HepG2 (cell line): ENCODE measurements at regions not wholly inside any gene's neighbourhood (a gene's known extent, or its start where the extent isn't known, plus 50 kb on each side); places are given as distances from the start of the nearest gene placed in this dataset.

Experiments used
- ATAC-seq: fragments of 200-7000 bp; cut with Tn5 transposase; 3 replicates; pipeline ENCODE4 v1.9.1; 2020; ENCODE audit warnings: mild to moderate bottlenecking, moderate library complexity
- BruUV-seq: library from RNA; stranded (reverse); fragments of 400-500 nt; replicated peaks from 2 replicates; lab custom pipeline; 2021; lab: Mats Ljungman, UMichigan
- CTCF ChIA-PET: fragments of 300-600 bp; formaldehyde crosslinking; extraction: SDS; loops from one replicate; lab custom pipeline; 2021; ENCODE audit warnings: low total read pairs, inconsistent platforms, low intra/inter-chr PET ratio; lab: Yijun Ruan, JAX
- POLR2A ChIA-PET: fragments of 350-600 bp; sonication (Branson Sonifier 250); formaldehyde crosslinking; loops from one replicate; lab custom pipeline; 2020; ENCODE audit warnings: antibody characterized with exemption, inconsistent platforms; lab: Yijun Ruan, JAX
- DNase-seq: peaks from one replicate; pipeline ENCODE4 v3.0.0-alpha.2; 2015; ENCODE audit warnings: low spot score
- FAIRE-seq: peaks from 3 replicates; lab custom pipeline; 2011; peaks lifted over from hg19 to GRCh38; lab: Jason Lieb, UNC
- H2AFZ ChIP-seq: one replicate; pipeline ENCODE4 v1.6.1; 2011; ENCODE audit warnings: low read length, inconsistent platforms
- H3K27ac ChIP-seq: fragments of 300-600 bp; 3 replicates; pipeline ENCODE4 v1.8.0; 2011; ENCODE audit warnings: mixed run types, mild to moderate bottlenecking, mixed read lengths, low read length, inconsistent platforms; ENCODE audit not compliant: insufficient read depth; ENCODE audit errors: extremely low read length
- H3K27me3 ChIP-seq, 2 experiments: fragments of 200-600 bp in 1 of 2; 2 replicates in 1 of 2; 3 replicates in 1 of 2; pipeline versions ENCODE4 v1.6.0 to v1.8.0; 2011; ENCODE audit warnings: low read length in 2 of 2, mild to moderate bottlenecking in 2 of 2, moderate library complexity in 2 of 2, inconsistent platforms in 1 of 2; ENCODE audit not compliant: insufficient read depth in 2 of 2, control insufficient read depth in 1 of 2
- H3K36me3 ChIP-seq, 2 experiments: fragments of 200-600 bp in 1 of 2; replicated peaks in 1 of 2; 2 replicates in 1 of 2; 3 replicates in 1 of 2; pipeline versions ENCODE4 v1.5.1 to v1.8.0; 2011; ENCODE audit warnings: low read length in 2 of 2, inconsistent platforms in 1 of 2; ENCODE audit not compliant: insufficient read depth in 2 of 2, control insufficient read depth in 1 of 2
- H3K4me1 ChIP-seq: 2 replicates; pipeline ENCODE4 v1.5.1; 2012; ENCODE audit warnings: low read length, inconsistent platforms; ENCODE audit not compliant: insufficient read depth
- H3K4me2 ChIP-seq: 2 replicates; pipeline ENCODE4 v1.6.0; 2011; ENCODE audit warnings: low read depth, low read length, inconsistent platforms
- H3K4me3 ChIP-seq, 3 experiments: fragments of 200-600 bp in 1 of 3; sonication (generic), shearing (Covaris generic) in 1 of 3; replicated peaks in 1 of 3; 2 replicates each; pipeline ENCODE4 v1.5.1; 2011 to 2016; ENCODE audit warnings: low read length in 3 of 3, inconsistent platforms in 2 of 3, low read depth in 2 of 3, mild to moderate bottlenecking in 2 of 3, control low read depth in 1 of 3, mixed read lengths in 1 of 3; ENCODE audit not compliant: insufficient read depth in 1 of 3
- H3K79me2 ChIP-seq: one replicate; pipeline ENCODE4 v1.6.1; 2011; ENCODE audit warnings: low read length, inconsistent platforms; ENCODE audit not compliant: insufficient read depth
- H3K9ac ChIP-seq: 2 replicates; pipeline ENCODE4 v1.6.0; 2011; ENCODE audit warnings: mild to moderate bottlenecking, low read depth, low read length, inconsistent platforms; ENCODE audit not compliant: insufficient read depth
- H3K9me3 ChIP-seq: 2 replicates; pipeline ENCODE4 v1.5.1; 2012; ENCODE audit warnings: mild to moderate bottlenecking, low read length
- H4K20me1 ChIP-seq: 2 replicates; pipeline ENCODE4 v1.6.0; 2011; ENCODE audit warnings: inconsistent platforms, mild to moderate bottlenecking, low read length, moderate library complexity; ENCODE audit not compliant: insufficient read depth
- ARNT ChIP-seq: fragments of 450-650 bp; IDR thresholded peaks from 2 replicates; pipeline ENCODE4 v1.6.1; 2017
- ASH2L ChIP-seq: fragments of 300-600, 200-600 bp; sonication (generic); IDR thresholded peaks from 2 replicates; pipeline ENCODE4 v1.7.0; 2017; ENCODE audit warnings: low read depth, mild to moderate bottlenecking, moderate library complexity, mixed read lengths, low read length; ENCODE audit not compliant: insufficient read length
- ATF1 ChIP-seq: IDR thresholded peaks from 2 replicates; pipeline ENCODE4 v1.6.1; 2016; ENCODE audit warnings: mild to moderate bottlenecking, control low read depth
- CREB3 ChIP-seq: sonication (generic); formaldehyde crosslinking; IDR thresholded peaks from 2 replicates; pipeline ENCODE4 v1.5.0; 2020; ENCODE audit warnings: missing genetic modification reagents
- DZIP1 ChIP-seq: sonication (generic); formaldehyde crosslinking; IDR thresholded peaks from 2 replicates; pipeline ENCODE4 v1.5.0; 2020; ENCODE audit warnings: mild to moderate bottlenecking, missing genetic modification reagents
- MTF2 ChIP-seq: sonication (generic); formaldehyde crosslinking; IDR thresholded peaks from 2 replicates; pipeline ENCODE4 v1.5.0; 2020; ENCODE audit warnings: missing genetic modification reagents, borderline replicate concordance
- MXD3 ChIP-seq: IDR thresholded peaks from 2 replicates; pipeline ENCODE4 v1.6.1; 2016; ENCODE audit warnings: mild to moderate bottlenecking, missing biosample characterization, missing genetic modification reagents
- PLRG1 ChIP-seq: fragments of 450-650 bp; conservative IDR thresholded peaks from 2 replicates; pipeline ENCODE4 v1.6.1; 2016
- TGIF2 ChIP-seq: IDR thresholded peaks from 2 replicates; pipeline ENCODE4 v1.6.1; 2016; ENCODE audit warnings: control low read depth, missing compliant biosample characterization
- ZBTB33 ChIP-seq: sonication (generic); formaldehyde crosslinking; IDR thresholded peaks from 2 replicates; pipeline ENCODE4 v1.4.0; 2020; ENCODE audit warnings: missing genetic modification reagents
- ZFY ChIP-seq: sonication (generic); formaldehyde crosslinking; IDR thresholded peaks from 2 replicates; pipeline ENCODE4 v1.4.0; 2020; ENCODE audit warnings: missing genetic modification reagents
- ZNF253 ChIP-seq: sonication (generic); formaldehyde crosslinking; IDR thresholded peaks from 2 replicates; pipeline ENCODE4 v1.8.0; 2022; ENCODE audit warnings: mild to moderate bottlenecking, missing genetic modification reagents, borderline replicate concordance
- ZNF343 ChIP-seq: sonication (generic); formaldehyde crosslinking; IDR thresholded peaks from 2 replicates; pipeline ENCODE4 v1.4.0; 2020; ENCODE audit warnings: mild to moderate bottlenecking, missing genetic modification reagents
- ZNF350 ChIP-seq: sonication (generic); formaldehyde crosslinking; IDR thresholded peaks from 2 replicates; pipeline ENCODE4 v1.4.0; 2020; ENCODE audit warnings: mild to moderate bottlenecking, low read depth, missing genetic modification reagents, borderline replicate concordance
- ZNF547 ChIP-seq: sonication (generic); formaldehyde crosslinking; IDR thresholded peaks from 2 replicates; pipeline ENCODE4 v1.5.1; 2020; ENCODE audit warnings: mild to moderate bottlenecking, missing genetic modification reagents
- ZNF552 ChIP-seq: sonication (generic); formaldehyde crosslinking; IDR thresholded peaks from 2 replicates; pipeline ENCODE4 v1.9.0; 2022; ENCODE audit warnings: missing genetic modification reagents, mild to moderate bottlenecking, borderline replicate concordance
- WGBS: methylation state at CpG from one replicate; pipeline ENCODE4 v1.1.6; 2017; ENCODE audit warnings: low lambda C conversion rate; 5-methylcytosine and 5-hydroxymethylcytosine counted together
- in situ Hi-C: cut with HindIII; loops from 2 replicates; pipeline ENCODE4 v1.10.0; 2017; ENCODE audit warnings: low pct_unique_long_range_greater_than_20kb; ENCODE audit not compliant: extremely low pct_ligation_motif_present
- intact Hi-C: fragments of 100-400 bp; cut with micrococcal nuclease; formaldehyde crosslinking; loops from one replicate; pipeline ENCODE4 v1.10.0; 2022; ENCODE audit not compliant: unreplicated experiment

DNA sequence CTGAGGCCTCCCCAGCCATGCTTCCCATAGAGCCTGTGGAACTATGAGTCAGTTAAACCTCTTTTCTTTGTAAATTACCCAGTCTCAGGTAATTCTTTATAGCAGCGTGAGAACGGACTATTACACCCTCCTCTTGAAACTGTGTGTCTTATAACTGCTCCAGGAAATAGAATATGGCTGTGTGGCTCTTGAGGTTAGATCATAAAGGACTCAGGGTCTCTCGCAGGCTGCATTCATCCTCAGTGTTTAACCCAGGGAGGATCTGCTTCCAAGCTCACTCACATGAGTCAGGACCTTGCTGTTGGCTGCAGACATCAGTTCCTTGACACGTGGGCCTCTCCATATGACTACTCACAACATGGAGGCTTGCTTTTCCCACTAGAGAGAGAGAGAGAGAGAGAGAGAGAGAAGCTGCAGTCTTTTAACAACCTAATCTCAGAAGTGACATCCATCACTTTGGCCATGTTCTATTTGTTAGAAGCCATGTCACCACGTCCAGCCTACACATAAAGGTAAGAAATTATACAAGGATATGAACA lies 114.3 kb upstream of the UBE2E1 start:
- Histone ChIP-seq H3K79me2 (no peaks in the 10 kb centered on the region), H3K27me3 (peaks cover 0 to 3% of the 10 kb centered on the region in 2 experiments; a peak in 1 of 5 replicates), H3K9me3 (no peaks in the 10 kb centered on the region), H3K4me3 (no peak overlapping the region), H3K4me2 (no peak overlapping the region), H4K20me1 (no peaks in the 10 kb centered on the region), H3K9ac (no peak overlapping the region), H3K4me1 (no peaks in the 10 kb centered on the region), H3K36me3 (no peaks in the 10 kb centered on the region), H3K27ac (no peak overlapping the region), H2AFZ (no peak overlapping the region)
- no TSS peak for BruUV-seq
- TF ChIP-seq PLRG1 (no peak), MTF2 (CRISPR knock-in tag) (no peak), MXD3 (no peak), ZNF343 (no peak), ATF1 (no peak), TGIF2 (no peak), ZNF350 (CRISPR knock-in tag) (no peak), ARNT (no peak), DZIP1 (CRISPR knock-in tag) (no peak), ZNF552 (CRISPR knock-in tag) (no peak), ZNF253 (no peak), CREB3 (no peak), ZNF547 (CRISPR knock-in tag) (no peak), ASH2L (no peak), ZFY (CRISPR knock-in tag) (no peak), ZBTB33 (CRISPR knock-in tag) (no peak)
- in situ Hi-C loops: no loop called here
- ChIA-PET POLR2A (no interaction called here), CTCF (no interaction called here)
- DNase-seq (no peak), FAIRE-seq (no peak), ATAC-seq (no peak)
- intact Hi-C loops: no loop called here
- WGBS: 5% methylated on average over 5 of the region's 5 CpGs
